ES-I3 (cell line): ENCODE measurements at regions not wholly inside any gene's neighbourhood (a gene's known extent, or its start where the extent isn't known, plus 50 kb on each side); places are given as distances from the start of the nearest gene placed in this dataset.

Experiments
- H3K36me3 ChIP-seq: 2 replicates; pipeline ENCODE4 v1.6.1; 2013; ENCODE audit warnings: mild to moderate bottlenecking, low read length, control low read depth, moderate library complexity; ENCODE audit not compliant: insufficient read depth
- H3K4me1 ChIP-seq: 2 replicates; pipeline ENCODE4 v1.6.1; 2013; ENCODE audit warnings: mild to moderate bottlenecking, control low read depth, low read length; ENCODE audit not compliant: insufficient read depth
- H3K9ac ChIP-seq: 2 replicates; pipeline ENCODE4 v1.6.1; 2013; ENCODE audit warnings: low read depth, mild to moderate bottlenecking, low read length, moderate library complexity
- H3K9me3 ChIP-seq: 2 replicates; pipeline ENCODE4 v1.6.1; 2013; ENCODE audit warnings: mild to moderate bottlenecking, low read length, moderate library complexity; ENCODE audit not compliant: control insufficient read depth, insufficient read depth

DNA sequence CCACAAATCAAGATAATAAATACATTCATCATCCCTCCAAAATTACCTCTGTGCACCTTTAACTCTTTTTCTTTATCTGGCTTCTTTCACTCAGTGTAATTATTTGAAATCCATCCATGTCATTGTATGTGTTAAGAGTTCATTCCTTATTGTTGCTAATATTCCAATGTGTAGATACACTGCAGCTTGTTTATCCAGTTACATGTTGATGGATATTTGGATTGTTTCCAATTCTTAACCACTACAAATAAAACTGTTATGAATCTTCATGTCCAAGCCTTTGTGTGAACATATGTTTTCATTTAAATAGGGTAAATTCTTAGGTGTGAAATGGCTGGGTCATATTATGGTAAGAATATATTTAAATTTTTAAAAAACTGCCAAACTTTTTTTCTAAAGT is 323.3 kb upstream of the NCAM1 start:
- no peak overlapping the region for H3K9ac ChIP-seq
- peaks cover 3% of the 10 kb centered on the region for H3K9me3 ChIP-seq
- H3K4me1 ChIP-seq = peaks cover 15% of the 10 kb centered on the region
- no peaks in the 10 kb centered on the region for H3K36me3 ChIP-seq

DNA sequence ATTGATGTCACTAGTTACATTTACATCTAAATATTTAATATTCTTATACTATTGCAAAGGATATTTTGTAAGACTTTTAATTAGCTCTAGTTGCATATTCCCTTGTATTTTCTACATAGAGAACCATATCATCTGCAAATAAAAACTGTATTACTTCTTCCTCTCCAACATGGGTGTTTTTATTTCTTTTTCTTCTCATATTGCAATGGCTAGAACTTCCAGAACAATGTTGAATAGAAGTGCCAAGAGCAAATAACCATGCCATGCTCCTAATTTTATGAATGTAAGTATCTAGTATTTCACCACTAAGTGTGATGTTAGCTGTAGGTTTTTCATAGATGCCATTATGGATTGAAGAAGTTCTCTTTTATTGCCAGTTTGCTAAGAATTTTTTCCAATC is 321.8 kb upstream of the NCAM1 start:
- Histone ChIP-seq H3K36me3 (no peaks in the 10 kb centered on the region), H3K4me1 (peaks cover 9% of the 10 kb centered on the region), H3K9me3 (peaks cover 3% of the 10 kb centered on the region), H3K9ac (no peak overlapping the region)

DNA sequence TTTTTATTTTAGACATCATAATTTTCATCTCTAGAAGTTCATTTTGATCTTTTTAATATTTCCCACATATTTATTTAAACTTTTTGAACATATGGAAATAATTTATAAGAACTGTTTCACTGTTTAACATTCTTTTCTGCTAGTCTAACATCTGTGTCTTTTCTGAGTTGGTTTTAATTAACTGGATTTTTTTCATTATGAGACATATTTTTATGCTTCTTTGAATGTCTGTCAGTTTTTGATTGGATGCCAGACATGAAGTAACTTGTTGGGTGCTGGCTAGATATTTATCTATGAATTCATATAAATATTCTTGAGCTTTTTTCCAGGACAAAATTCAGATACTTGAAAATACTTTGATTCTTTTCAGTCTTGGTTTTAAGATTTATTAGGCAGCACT is 317.8 kb upstream of the NCAM1 start:
- Histone ChIP-seq H3K36me3 (no peaks in the 10 kb centered on the region), H3K9me3 (peaks cover 3% of the 10 kb centered on the region), H3K4me1 (no peaks in the 10 kb centered on the region), H3K9ac (no peak overlapping the region)

DNA sequence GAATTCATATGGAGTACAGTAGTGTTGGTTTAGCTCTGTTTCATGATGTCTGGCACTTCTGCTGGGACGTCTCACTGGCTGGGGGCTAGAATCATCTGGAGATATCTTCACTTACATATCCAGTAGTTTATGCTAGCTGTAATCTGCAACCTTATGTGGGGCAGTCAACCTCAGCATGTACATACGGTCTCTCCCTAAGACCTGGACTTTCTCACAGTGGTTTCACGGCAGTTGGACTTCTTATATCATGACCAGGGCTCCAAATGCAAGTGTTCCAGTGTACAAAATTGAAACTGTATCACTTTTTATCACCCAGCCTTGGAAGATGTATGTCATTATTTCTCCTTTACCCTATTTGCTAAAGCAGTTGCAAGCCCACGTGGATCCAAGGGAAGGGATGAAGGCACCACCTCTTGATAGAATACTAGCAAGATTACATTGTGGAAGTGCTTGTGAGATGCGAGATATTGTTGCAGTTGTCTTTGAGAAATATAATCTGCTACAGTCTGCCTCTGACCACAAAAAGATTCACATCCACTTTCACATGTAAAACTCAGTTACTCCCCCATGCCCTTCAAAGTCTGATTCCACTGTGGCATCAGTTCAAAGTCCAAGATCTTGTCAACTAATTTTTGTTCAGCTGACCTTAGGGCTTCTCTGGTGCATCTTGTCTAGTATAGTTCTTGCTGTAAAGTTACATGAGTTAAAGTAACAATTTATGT is 316.6 kb upstream of the NCAM1 start:
- Histone ChIP-seq H3K36me3 (no peaks in the 10 kb centered on the region), H3K9me3 (no peaks in the 10 kb centered on the region), H3K4me1 (no peaks in the 10 kb centered on the region), H3K9ac (no peak overlapping the region)

DNA sequence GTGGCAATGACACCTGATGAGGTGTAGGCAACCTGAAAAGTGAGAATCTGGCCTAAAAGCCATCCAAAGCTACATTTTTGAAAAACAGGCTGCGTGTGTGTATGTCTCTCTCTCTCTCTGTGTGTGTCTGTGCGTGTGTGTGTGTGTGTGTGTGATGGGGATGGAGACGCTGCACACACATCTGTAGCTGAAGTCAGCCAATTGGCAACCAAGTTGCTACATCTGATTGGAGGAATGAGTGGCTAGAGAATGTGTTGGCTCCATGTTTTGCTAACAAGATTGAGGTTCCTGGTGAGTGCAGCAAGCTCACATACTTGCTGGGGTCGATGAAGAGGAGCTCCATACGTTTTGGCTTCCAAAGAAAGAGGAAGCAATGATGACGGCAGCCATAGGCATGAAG is 311.4 kb upstream of the NCAM1 start:
- Histone ChIP-seq H3K9ac (no peak overlapping the region), H3K36me3 (no peaks in the 10 kb centered on the region), H3K4me1 (peaks cover 5% of the 10 kb centered on the region; the same call in 1 of the 2 replicates), H3K9me3 (no peaks in the 10 kb centered on the region)

DNA sequence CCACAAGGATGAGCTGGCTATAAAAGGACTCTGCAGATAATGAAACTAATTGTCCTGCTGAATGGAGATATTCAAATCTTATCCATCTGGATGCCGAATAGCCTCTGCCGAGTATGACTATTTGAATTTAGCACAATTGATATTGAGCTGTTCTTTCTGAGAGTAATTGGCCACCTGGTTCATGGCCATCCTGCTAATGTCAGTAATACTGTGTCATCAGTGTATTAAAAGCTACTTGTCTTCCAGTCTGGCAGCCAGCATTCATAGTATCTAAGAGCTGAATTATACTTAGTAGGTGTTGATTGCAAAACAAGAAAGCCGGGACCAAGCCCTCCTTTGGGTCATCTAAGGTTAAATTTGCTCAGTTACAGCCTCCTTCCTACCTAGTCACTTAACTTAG is 310.7 kb upstream of the NCAM1 start:
- H3K4me1 ChIP-seq = peaks cover 5% of the 10 kb centered on the region; the same call in 1 of the 2 replicates
- H3K9ac ChIP-seq = no peak overlapping the region
- H3K9me3 ChIP-seq = no peaks in the 10 kb centered on the region
- no peaks in the 10 kb centered on the region for H3K36me3 ChIP-seq

DNA sequence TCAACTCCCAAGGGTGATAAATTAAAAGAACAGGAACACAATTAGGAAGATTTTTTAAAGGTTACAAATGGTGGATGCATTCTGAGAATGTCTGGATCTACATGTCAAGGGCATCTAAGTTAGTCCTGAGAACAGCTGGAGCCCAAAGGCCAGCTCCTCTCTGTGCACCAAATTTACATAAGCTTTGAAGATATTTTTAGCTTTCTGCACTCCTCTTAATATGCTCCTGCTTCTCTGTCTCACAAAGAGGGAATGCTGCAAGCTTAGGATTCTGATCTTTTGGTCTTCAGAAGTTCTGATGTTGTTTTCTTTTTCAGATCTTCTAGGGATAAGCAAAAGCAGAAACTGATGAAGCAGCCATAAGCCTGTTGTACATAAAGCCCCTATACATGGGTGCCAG is 309.8 kb upstream of the NCAM1 start:
- H3K9ac ChIP-seq = no peak overlapping the region
- no peaks in the 10 kb centered on the region for H3K36me3 ChIP-seq
- H3K9me3 ChIP-seq = no peaks in the 10 kb centered on the region
- H3K4me1 ChIP-seq = peaks cover 5% of the 10 kb centered on the region; the same call in 1 of the 2 replicates

DNA sequence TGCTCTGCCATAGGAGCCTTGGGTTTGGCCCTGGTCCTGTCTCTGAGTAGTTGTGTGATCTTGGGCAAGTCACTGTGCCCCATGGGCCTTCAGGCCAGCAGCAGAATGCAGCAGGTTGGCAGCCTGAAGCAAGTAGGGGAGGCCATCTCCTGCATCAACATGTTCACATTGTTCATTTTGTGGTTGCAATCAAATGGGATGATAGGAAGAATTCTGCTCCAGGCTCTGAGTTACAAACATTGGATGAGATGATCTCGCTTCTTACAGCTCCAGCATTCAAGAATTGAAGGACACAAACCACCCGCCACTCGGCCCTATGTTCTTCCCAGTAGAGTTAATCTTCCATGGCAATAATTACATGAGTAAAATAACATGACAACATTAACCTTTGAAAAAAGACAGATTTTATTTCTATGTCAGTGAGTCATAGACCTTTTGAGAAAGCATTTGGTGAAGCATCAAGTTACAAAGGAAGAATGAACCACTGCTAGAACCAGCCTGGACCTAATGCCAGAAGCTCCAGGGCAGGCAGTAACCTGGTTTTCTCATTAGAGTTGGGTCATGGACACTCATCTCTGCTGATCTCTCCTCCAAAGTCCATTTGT is 308.3 kb upstream of the NCAM1 start:
- H3K4me1 ChIP-seq = peaks cover 5% of the 10 kb centered on the region; the same call in 1 of the 2 replicates
- H3K36me3 ChIP-seq = no peaks in the 10 kb centered on the region
- H3K9me3 ChIP-seq = no peaks in the 10 kb centered on the region
- no peak overlapping the region for H3K9ac ChIP-seq

DNA sequence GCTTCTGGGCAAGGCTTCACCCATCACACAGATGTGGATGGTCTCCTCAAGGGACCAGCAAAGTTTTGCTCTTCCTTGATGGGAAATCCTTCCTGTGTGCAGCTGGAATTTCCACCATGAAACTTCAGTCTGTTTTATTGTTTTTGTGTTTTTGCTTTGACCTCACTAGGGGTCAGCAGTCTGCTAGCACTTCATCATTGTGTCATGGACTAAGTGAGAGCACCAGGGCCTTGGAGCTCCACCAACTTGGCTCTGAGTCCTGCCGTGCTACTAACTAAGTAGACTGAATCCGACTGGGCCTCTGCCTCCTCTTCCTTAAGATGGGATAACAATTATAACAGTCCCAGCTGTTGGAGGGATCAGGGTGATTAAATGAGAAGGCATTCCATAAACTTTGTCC is 305.8 kb upstream of the NCAM1 start:
- Histone ChIP-seq H3K4me1 (peaks cover 5% of the 10 kb centered on the region; the same call in 1 of the 2 replicates), H3K9me3 (no peaks in the 10 kb centered on the region), H3K9ac (no peak overlapping the region), H3K36me3 (no peaks in the 10 kb centered on the region)

DNA sequence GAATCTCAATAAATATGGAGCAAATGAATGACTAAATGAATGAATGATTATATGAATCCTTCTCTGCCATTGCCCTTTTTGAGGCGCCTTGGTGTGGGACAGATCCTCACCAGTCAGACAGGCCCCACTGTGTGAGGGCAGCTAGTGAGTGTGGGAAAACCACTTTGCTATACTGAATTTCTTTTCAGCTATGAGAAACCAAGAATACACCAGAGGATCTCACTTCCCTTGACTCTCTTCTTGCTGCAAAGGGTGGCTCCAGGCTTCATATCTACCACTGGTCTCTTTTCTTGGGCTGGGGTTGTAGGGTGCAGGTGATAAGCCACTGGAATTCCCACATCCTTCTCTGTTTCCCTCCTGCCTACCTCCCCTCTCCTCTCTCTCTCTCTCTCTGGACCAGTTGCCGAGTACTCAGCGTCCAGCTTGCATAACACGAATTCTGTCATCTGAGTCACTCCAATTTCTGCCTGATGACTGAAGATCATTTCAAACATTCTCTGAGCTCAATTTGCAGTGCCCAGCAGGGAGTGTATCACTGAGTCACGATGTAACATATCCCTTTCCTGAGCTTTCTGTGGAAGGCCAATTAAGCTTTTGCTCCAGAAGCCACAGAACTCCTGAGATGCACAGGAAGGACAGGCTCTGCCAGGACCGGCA is 304.3 kb upstream of the NCAM1 start:
- Histone ChIP-seq H3K4me1 (no peaks in the 10 kb centered on the region), H3K9ac (no peak overlapping the region), H3K36me3 (no peaks in the 10 kb centered on the region), H3K9me3 (no peaks in the 10 kb centered on the region)

DNA sequence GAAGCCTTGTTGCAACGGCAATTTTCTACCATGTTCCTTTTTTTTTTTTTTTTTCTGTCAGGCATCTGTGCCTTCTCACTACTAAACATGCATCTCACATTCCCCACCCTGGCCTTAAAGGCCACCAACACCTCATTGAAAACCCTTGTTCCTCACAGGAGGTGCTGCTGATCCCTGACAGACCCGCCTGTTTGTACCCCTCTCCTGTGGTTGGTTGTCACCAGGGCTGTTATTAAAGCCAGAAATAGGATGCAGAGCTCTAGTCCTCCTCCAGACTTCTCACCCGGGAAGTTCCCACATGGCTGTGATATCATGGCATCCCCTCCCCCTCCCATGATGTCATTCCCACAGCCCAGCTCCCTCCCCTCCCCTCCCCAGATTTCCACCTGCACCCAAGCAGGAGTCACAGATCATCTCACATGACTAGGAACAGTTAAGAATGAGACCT is 302.8 kb upstream of the NCAM1 start:
- H3K36me3 ChIP-seq = no peaks in the 10 kb centered on the region
- H3K9me3 ChIP-seq = no peaks in the 10 kb centered on the region
- no peak overlapping the region for H3K9ac ChIP-seq
- no peaks in the 10 kb centered on the region for H3K4me1 ChIP-seq

DNA sequence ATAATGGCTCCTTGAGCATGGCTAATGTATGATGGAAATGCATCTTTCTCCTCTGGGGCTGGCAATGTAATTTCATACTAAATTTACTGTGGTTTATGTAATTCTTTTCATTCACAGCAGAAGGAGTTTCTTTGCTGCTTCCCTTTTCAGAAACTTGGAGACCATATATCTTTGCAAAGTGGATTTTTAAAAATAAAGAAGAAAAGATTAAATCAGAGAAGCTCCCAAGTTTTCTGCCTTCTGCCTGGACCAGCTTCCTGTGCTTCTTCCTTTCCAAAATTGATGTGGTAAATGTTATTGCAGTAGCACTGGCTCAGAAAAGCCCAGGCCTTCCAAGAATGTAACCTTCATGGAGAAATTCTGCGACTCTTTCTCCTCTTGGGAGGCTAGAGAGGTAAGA is 300.1 kb upstream of the NCAM1 start:
- no peaks in the 10 kb centered on the region for H3K4me1 ChIP-seq
- H3K9me3 ChIP-seq = no peaks in the 10 kb centered on the region
- no peaks in the 10 kb centered on the region for H3K36me3 ChIP-seq
- no peak overlapping the region for H3K9ac ChIP-seq

DNA sequence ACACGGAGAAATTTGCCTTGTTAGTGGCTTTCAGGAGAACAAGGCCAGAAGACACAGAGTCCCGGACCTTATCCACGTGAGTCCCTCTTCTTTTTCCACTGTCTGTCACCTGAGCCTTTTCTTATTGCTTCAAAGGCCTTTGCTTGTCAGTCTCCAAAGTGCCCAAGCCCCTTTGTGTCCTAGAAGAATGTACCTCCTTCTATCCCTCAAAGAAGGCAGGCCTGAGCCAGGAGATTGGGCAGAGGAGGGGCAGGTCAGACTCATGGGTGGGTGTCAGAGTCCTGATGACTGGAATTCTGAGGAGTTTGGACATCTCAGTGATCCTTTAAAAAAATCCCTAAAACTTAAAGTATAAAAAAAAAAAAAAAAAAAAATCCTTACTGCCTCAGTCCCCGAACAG is 299.6 kb upstream of the NCAM1 start:
- no peaks in the 10 kb centered on the region for H3K36me3 ChIP-seq
- no peaks in the 10 kb centered on the region for H3K4me1 ChIP-seq
- no peaks in the 10 kb centered on the region for H3K9me3 ChIP-seq
- no peak overlapping the region for H3K9ac ChIP-seq

DNA sequence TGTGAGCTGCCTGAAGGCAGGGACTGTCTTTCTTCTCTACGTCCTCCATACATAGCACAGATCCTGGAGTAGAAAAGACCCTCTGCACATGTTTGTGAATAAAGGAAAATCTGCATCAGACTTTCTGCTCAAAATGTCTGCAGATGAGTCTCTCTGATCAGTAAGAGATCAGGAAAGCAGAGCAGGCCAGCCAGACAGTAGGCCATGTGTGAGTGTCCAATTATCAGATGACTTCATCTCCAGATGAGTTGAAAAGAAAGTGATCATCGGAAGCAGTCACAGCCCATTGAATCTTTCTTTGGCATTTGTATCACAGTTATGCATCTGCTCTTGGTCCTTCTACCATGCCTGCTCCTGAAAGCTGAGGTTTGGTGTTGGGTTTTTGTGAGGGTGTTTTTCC is 298.7 kb upstream of the NCAM1 start:
- no peak overlapping the region for H3K9ac ChIP-seq
- no peaks in the 10 kb centered on the region for H3K4me1 ChIP-seq
- no peaks in the 10 kb centered on the region for H3K36me3 ChIP-seq
- no peaks in the 10 kb centered on the region for H3K9me3 ChIP-seq
